Esophagus muscularis mucosa (tissue), 4 donors: ENCODE measurements at regions not wholly inside any gene's neighbourhood (a gene's known extent, or its start where the extent isn't known, plus 50 kb on each side); places are given as distances from the start of the nearest gene placed in this dataset.

Experiments
- DNase-seq: peaks from one replicate; pipeline ENCODE4 v3.0.0-alpha.2; 2017; ENCODE audit errors: extremely low spot score
- H3K27ac ChIP-seq, 4 donors: fragments of 200-600 bp; sonication (generic); replicated peaks in 1 of 4; 1 replicate in 3 of 4; 2 replicates in 1 of 4; pipeline ENCODE4 v1.5.1; 2016 to 2019; ENCODE audit warnings: mild to moderate bottlenecking in 1 of 4
- H3K27me3 ChIP-seq, 4 donors: fragments of 200-600 bp; sonication (generic); one replicate each; pipeline versions ENCODE4 v1.5.1 to v1.6.0; 2016 to 2019
- H3K36me3 ChIP-seq, 4 donors: fragments of 200-600 bp; sonication (generic); one replicate each; pipeline ENCODE4 v1.5.1; 2016 to 2019
- H3K4me1 ChIP-seq, 4 donors: fragments of 200-600 bp; sonication (generic); one replicate each; pipeline ENCODE4 v1.5.1; 2016 to 2019
- H3K4me3 ChIP-seq, 4 donors: fragments of 200-600 bp; sonication (generic); 1 replicate in 2 of 4; 2 replicates in 2 of 4; pipeline ENCODE4 v1.5.1; 2016 to 2019; ENCODE audit warnings: mild to moderate bottlenecking in 4 of 4, moderate library complexity in 1 of 4
- H3K9me3 ChIP-seq, 4 donors: fragments of 200-600 bp; sonication (generic); 1 replicate in 3 of 4; 2 replicates in 1 of 4; pipeline ENCODE4 v1.5.1; 2016 to 2019
- CTCF ChIP-seq, 3 experiments: fragments of 200-600 bp in 2 of 3; fragments of 450-650 bp in 1 of 3; sonication (generic) in 2 of 3; IDR thresholded peaks; one replicate each; pipeline ENCODE4 v1.5.1; 2017 to 2019; ENCODE audit warnings: antibody characterized with exemption in 3 of 3, mild to moderate bottlenecking in 2 of 3, moderate library complexity in 1 of 3
- EP300 ChIP-seq: sonication (generic); formaldehyde crosslinking; IDR thresholded peaks from one replicate; pipeline ENCODE4 v1.6.1; 2017; ENCODE audit warnings: antibody characterized with exemption
- POLR2A ChIP-seq: fragments of 450-650 bp; IDR thresholded peaks from one replicate; pipeline ENCODE4 v1.6.1; 2017; ENCODE audit warnings: antibody characterized with exemption, moderate library complexity, mild to moderate bottlenecking, low read depth
- POLR2AphosphoS5 ChIP-seq, 2 donors: sonication (generic); formaldehyde crosslinking; IDR thresholded peaks; one replicate each; pipeline ENCODE4 v1.6.1; 2017; ENCODE audit warnings: antibody characterized with exemption in 2 of 2
- WGBS: methylation state at CpG from one replicate; pipeline ENCODE4 v1.1.5; 2018; 5-methylcytosine and 5-hydroxymethylcytosine counted together
- intact Hi-C: fragments of 100-400 bp; cut with DNase I; formaldehyde crosslinking; loops from one replicate; pipeline ENCODE4 v1.15.1; 2023

DNA sequence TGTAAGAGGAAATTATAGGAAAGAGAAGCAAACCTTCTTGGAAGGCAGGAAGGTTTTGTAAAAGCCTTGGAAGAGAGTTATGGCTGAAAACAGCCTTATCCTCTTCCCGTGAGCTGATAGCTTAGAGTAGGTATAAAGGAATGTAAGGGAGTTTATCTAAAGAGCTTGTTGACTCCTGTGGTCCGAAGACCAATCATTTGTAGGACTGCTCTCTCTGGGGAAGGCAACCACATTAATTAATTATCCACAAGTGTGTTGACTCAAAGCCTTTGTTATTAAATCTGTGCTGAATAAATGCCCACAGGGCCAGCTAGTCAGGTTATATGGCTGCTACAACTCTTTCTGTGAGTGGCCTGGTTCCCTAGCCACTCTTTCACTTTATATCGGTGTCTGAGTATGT, 452.1 kb upstream of the RASGRP1 start:
- intact Hi-C loops: no loop called here
- Histone ChIP-seq H3K27ac (no peak overlapping the region), H3K36me3 (no peaks in the 10 kb centered on the region), H3K9me3 (no peaks in the 10 kb centered on the region), H3K4me3 (no peak overlapping the region), H3K4me1 (peaks cover 0 to 4% (median 1%) of the 10 kb centered on the region in 4 donors), H3K27me3 (no peaks in the 10 kb centered on the region)
- TF ChIP-seq EP300 (no peak), POLR2AphosphoS5 (IDR thresholded peaks at IDR 0.05) (no peak), CTCF (IDR thresholded peaks at IDR 0.05) (no peak), POLR2A (no peak)
- DNase-seq: no peak
- 81% methylated on average over 3 of the region's 3 CpGs for WGBS

DNA sequence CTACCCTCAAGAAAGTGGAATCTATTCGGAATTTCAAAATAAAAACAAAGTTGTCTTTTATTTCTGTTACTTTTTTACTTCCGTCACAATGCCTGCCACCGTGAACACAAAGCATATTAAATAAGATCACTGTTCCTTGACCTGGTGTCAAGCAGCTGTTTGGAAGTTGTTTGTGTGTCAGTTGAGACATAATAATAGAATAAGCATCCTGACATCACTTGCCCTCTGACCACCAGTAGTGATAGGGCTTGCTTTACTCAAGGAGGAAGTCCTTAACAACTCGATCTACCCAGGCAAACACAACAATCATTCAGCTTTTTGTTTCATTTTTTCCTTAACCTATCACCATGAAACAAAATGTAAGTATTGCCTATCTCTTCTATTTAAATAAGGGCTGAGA, 454.4 kb upstream of the RASGRP1 start:
- no peaks in the 10 kb centered on the region for H3K36me3 ChIP-seq
- peaks cover 0 to 11% (median 4%) of the 10 kb centered on the region in 4 donors for H3K4me1 ChIP-seq
- WGBS: 51% methylated on average over 4 of the region's 4 CpGs
- no peaks in the 10 kb centered on the region for H3K9me3 ChIP-seq
- TF ChIP-seq POLR2AphosphoS5 (IDR thresholded peaks at IDR 0.05) (no peak), POLR2A (no peak), EP300 (no peak), CTCF (IDR thresholded peaks at IDR 0.05) (no peak)
- DNase-seq: no peak
- intact Hi-C loops: no loop called here
- no peak overlapping the region for H3K27ac ChIP-seq
- no peaks in the 10 kb centered on the region for H3K27me3 ChIP-seq
- H3K4me3 ChIP-seq: no peak overlapping the region

- no peak for DNase-seq
- no peaks in the 10 kb centered on the region for H3K27me3 ChIP-seq
- H3K4me1 ChIP-seq: peaks cover 0 to 11% (median 4%) of the 10 kb centered on the region in 4 donors
- WGBS: 65% methylated on average over 2 of the region's 2 CpGs
- no peak overlapping the region for H3K27ac ChIP-seq
- intact Hi-C loops: no loop called here
- H3K36me3 ChIP-seq: no peaks in the 10 kb centered on the region
- H3K9me3 ChIP-seq: no peaks in the 10 kb centered on the region
- TF ChIP-seq EP300: no peak
- no peak for TF ChIP-seq CTCF (IDR thresholded peaks at IDR 0.05)
- TF ChIP-seq POLR2AphosphoS5 (IDR thresholded peaks at IDR 0.05): no peak
- TF ChIP-seq POLR2A: no peak
- H3K4me3 ChIP-seq: no peak overlapping the region
Measured at GRCh38 chr15:39021341-39021740, 456.7 kb upstream of the RASGRP1 start.

DNA sequence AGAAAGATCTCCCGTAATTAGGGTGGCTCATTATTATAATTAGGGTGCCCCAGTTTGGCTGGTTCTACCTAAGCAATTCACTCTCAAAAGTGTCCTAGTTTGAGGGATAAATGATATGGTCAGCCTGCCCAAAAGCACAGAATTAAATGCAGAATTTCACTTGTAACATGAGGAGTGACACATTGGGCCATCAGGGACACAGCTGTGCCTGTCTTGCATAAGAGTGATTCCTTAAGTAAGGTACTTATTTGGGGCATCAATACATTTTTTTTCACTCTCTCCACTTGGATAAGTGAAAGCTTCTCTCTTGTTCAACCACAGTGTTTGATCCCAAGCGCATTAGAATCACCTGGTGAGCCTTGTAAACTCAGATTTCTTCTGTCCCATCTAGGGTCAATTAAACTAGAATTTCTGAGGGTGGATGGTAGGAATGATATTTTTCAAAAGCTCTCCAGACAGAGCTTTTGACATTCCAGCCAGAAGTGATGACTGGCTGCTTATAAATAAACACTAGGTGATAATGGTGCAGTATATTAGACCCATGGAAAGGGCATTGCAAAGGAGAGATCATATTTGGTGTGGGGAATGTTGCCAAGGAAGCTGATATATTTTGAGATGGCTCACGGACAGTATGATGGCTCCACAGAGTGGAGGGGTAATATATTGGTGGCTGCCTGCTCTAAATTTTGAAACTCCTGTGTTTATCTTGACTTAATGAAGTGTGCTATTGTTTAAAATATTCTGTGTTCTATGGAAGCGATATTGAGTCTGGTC, 458.1 kb upstream of the RASGRP1 start:
- Histone ChIP-seq H3K27ac (no peak overlapping the region), H3K4me3 (no peak overlapping the region), H3K4me1 (peaks cover 0 to 11% (median 4%) of the 10 kb centered on the region in 4 donors), H3K36me3 (no peaks in the 10 kb centered on the region), H3K27me3 (no peaks in the 10 kb centered on the region), H3K9me3 (no peaks in the 10 kb centered on the region)
- no peak for DNase-seq
- no peak for TF ChIP-seq CTCF (IDR thresholded peaks at IDR 0.05)
- no peak for TF ChIP-seq EP300
- no peak for TF ChIP-seq POLR2AphosphoS5 (IDR thresholded peaks at IDR 0.05)
- TF ChIP-seq POLR2A: no peak
- WGBS: 80% methylated on average over 4 of the region's 4 CpGs
- intact Hi-C loops: no loop called here

DNA sequence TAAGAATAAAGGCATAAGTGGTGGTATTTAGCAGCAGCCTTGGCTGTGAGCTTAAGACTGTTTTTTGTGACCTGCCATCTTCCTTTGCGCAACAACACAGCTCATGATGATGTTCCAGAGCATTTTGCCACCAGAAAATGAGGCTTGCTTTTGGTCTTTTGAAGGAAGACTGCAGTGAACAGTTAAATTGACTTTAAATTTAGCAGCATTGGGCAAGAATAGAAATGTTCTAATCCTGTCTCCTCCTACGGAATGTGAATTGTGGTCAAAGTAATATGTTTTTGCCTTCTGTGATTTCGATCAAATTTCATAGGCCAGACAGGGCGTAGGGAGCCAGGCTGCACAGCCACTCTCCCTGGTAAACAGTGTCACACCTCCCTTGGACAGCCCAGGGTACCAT, 460.7 kb upstream of the RASGRP1 start:
- Histone ChIP-seq H3K4me3 (no peak overlapping the region), H3K4me1 (peaks cover 0 to 11% (median 4%) of the 10 kb centered on the region in 4 donors), H3K36me3 (no peaks in the 10 kb centered on the region), H3K27ac (no peak overlapping the region), H3K9me3 (no peaks in the 10 kb centered on the region), H3K27me3 (no peaks in the 10 kb centered on the region)
- TF ChIP-seq EP300: no peak
- TF ChIP-seq CTCF (IDR thresholded peaks at IDR 0.05): no peak
- no peak for TF ChIP-seq POLR2AphosphoS5 (IDR thresholded peaks at IDR 0.05)
- TF ChIP-seq POLR2A: no peak
- intact Hi-C loops: no loop called here
- 93% methylated on average over 4 of the region's 4 CpGs for WGBS
- DNase-seq: no peak
